Caco-2 (cell line): ENCODE measurements at regions not wholly inside any gene's neighbourhood (a gene's known extent, or its start where the extent isn't known, plus 50 kb on each side); places are given as distances from the start of the nearest gene placed in this dataset.

ENCODE experiments used
- BruUV-seq: library from RNA; stranded (reverse); fragments of 400-500 nt; replicated peaks from 2 replicates; lab custom pipeline; 2021; lab: Mats Ljungman, UMichigan
- CTCF ChIA-PET: fragments of 300-600 bp; sonication (Branson Sonifier 250); formaldehyde crosslinking; loops from one replicate; lab custom pipeline; 2022; ENCODE audit warnings: antibody characterized with exemption; lab: Charles Lee
- POLR2A ChIA-PET: fragments of 300-600 bp; sonication (Branson Sonifier 250); formaldehyde crosslinking; loops from one replicate; lab custom pipeline; 2022; ENCODE audit warnings: antibody characterized with exemption; lab: Charles Lee
- DNase-seq, 2 experiments: peaks; one replicate each; pipeline versions ENCODE4 v3.0.0 to v3.0.0-alpha.2; 2020 to 2022
- H3K27me3 ChIP-seq: replicated peaks from 2 replicates; pipeline ENCODE4 v1.6.0; 2011; ENCODE audit warnings: low read length; ENCODE audit not compliant: control insufficient read depth, insufficient read depth
- H3K36me3 ChIP-seq: 2 replicates; pipeline ENCODE4 v1.5.1; 2011; ENCODE audit warnings: low read length; ENCODE audit not compliant: control insufficient read depth, insufficient read depth
- H3K4me1 ChIP-seq: fragments of 250-450 bp; sonication (Bioruptor Pico); 2 replicates; pipeline ENCODE4 v1.5.1; 2020; ENCODE audit warnings: mild to moderate bottlenecking
- H3K4me3 ChIP-seq: 2 replicates; pipeline ENCODE4 v1.5.1; 2011; ENCODE audit warnings: low read depth, mild to moderate bottlenecking, control low read depth, low read length
- H3K9me3 ChIP-seq: fragments of 250-450 bp; sonication (Bioruptor Pico); 2 replicates; pipeline ENCODE4 v1.5.1; 2020; ENCODE audit warnings: mild to moderate bottlenecking, moderate library complexity
- H3K27ac Mint-ChIP-seq: one replicate; pipeline ENCODE4 v1.8.0; 2022; ENCODE audit warnings: mixed read lengths; ENCODE audit not compliant: unreplicated experiment
- H3K27me3 Mint-ChIP-seq: one replicate; pipeline ENCODE4 v1.8.0; 2022; ENCODE audit warnings: mixed read lengths; ENCODE audit not compliant: insufficient read depth, unreplicated experiment
- H3K36me3 Mint-ChIP-seq: one replicate; pipeline ENCODE4 v1.8.0; 2022; ENCODE audit warnings: mild to moderate bottlenecking, mixed read lengths; ENCODE audit not compliant: insufficient read depth, unreplicated experiment
- H3K4me1 Mint-ChIP-seq: one replicate; pipeline ENCODE4 v1.8.0; 2022; ENCODE audit warnings: low read depth, mixed read lengths; ENCODE audit not compliant: unreplicated experiment
- H3K4me3 Mint-ChIP-seq: one replicate; pipeline ENCODE4 v1.8.0; 2022; ENCODE audit warnings: mild to moderate bottlenecking, moderate library complexity, mixed read lengths; ENCODE audit not compliant: unreplicated experiment
- H3K9me3 Mint-ChIP-seq: one replicate; pipeline ENCODE4 v1.8.0; 2022; ENCODE audit warnings: mixed read lengths; ENCODE audit not compliant: unreplicated experiment
- intact Hi-C: fragments of 100-400 bp; cut with micrococcal nuclease; formaldehyde crosslinking; loops from one replicate; pipeline ENCODE4 v1.10.0; 2022; ENCODE audit not compliant: unreplicated experiment
- TF ChIP-seq, protein P1 (sequence below), 2 experiments: fragments of 200-600 bp in 1 of 2; IDR thresholded peaks; 1 replicate in 1 of 2; 2 replicates in 1 of 2; pipeline versions ENCODE4 v1.5.1 to v1.8.0; 2011 to 2022; ENCODE audit warnings: antibody characterized with exemption in 1 of 2, control low read depth in 1 of 2, inconsistent platforms in 1 of 2, low read depth in 1 of 2, low read length in 1 of 2, mild to moderate bottlenecking in 1 of 2, moderate library complexity in 1 of 2; ENCODE audit not compliant: insufficient read depth in 1 of 2, severe bottlenecking in 1 of 2, unreplicated experiment in 1 of 2

DNA sequence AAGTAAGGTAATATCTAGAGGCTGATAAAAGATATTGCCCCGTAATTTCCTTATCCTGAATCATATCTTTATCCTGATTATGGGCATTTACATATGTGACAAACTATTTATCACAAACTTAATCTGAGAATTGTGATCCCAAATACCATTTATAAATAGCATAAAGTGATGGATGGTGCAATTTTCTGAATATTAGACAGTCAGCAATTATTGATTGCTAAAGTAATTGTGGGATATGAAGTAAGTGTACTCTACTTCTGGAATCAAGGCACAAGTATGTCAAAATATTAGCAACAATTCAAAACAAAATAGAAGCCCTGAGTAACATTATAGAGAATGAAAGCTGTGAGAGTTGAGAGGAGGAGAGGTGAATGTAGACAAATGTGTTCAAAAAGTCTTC is 361.9 kb upstream of the CDH6 start:
- TF ChIP-seq, protein P1, sequence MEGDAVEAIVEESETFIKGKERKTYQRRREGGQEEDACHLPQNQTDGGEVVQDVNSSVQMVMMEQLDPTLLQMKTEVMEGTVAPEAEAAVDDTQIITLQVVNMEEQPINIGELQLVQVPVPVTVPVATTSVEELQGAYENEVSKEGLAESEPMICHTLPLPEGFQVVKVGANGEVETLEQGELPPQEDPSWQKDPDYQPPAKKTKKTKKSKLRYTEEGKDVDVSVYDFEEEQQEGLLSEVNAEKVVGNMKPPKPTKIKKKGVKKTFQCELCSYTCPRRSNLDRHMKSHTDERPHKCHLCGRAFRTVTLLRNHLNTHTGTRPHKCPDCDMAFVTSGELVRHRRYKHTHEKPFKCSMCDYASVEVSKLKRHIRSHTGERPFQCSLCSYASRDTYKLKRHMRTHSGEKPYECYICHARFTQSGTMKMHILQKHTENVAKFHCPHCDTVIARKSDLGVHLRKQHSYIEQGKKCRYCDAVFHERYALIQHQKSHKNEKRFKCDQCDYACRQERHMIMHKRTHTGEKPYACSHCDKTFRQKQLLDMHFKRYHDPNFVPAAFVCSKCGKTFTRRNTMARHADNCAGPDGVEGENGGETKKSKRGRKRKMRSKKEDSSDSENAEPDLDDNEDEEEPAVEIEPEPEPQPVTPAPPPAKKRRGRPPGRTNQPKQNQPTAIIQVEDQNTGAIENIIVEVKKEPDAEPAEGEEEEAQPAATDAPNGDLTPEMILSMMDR (IDR thresholded peaks at IDR 0.05; ENCODE audit: insufficient read depth in 1 of 2, low read depth in 1 of 2, low read length in 1 of 2, severe bottlenecking in 1 of 2, unreplicated experiment in 1 of 2), result no peak
- Histone ChIP-seq H3K9me3 (no peaks in the 10 kb centered on the region), H3K27me3 (no peaks in the 10 kb centered on the region), H3K4me3 (no peak overlapping the region), H3K4me1 (no peaks in the 10 kb centered on the region), H3K36me3 (no peaks in the 10 kb centered on the region)
- DNase-seq, result no peak
- intact Hi-C loops, result no loop called here
- Mint-ChIP-seq H3K9me3 (peaks cover 2% of the 10 kb centered on the region), H3K4me1 (no peaks in the 10 kb centered on the region), H3K27me3 (peaks cover 12% of the 10 kb centered on the region), H3K4me3 (no peak overlapping the region), H3K27ac (no peak overlapping the region), H3K36me3 (no peaks in the 10 kb centered on the region)
- BruUV-seq, result no TSS peak
- CTCF ChIA-PET, result no interaction called here
- POLR2A ChIA-PET, result no interaction called here

DNA sequence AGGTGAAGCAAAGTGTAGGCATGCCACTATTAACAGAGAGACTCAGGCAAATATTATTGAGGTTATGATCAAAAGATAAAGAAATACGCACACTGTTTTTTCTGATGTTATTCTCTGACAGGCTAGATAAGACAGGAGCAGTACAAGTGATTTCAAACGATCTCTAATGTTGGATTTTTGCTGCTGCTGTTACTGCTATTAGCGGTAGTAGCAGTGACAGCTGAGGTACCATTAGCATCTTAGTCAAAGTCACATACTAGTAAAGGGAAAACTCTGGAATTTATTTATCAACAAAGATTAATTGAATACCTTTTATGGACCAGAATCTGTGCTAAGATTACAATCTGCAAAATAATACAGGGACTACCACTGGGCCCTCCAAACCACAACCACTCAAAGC is 362.4 kb upstream of the CDH6 start:
- H3K36me3 Mint-ChIP-seq, result no peaks in the 10 kb centered on the region
- no peak overlapping the region for H3K4me3 ChIP-seq
- H3K9me3 Mint-ChIP-seq, result no peaks in the 10 kb centered on the region
- ChIA-PET CTCF (no interaction called here), POLR2A (no interaction called here)
- H3K27ac Mint-ChIP-seq, result no peak overlapping the region
- H3K27me3 Mint-ChIP-seq, result peaks cover 12% of the 10 kb centered on the region
- BruUV-seq, result no TSS peak
- H3K4me1 Mint-ChIP-seq, result no peaks in the 10 kb centered on the region
- H3K4me3 Mint-ChIP-seq, result no peak overlapping the region
- H3K9me3 ChIP-seq, result no peaks in the 10 kb centered on the region
- intact Hi-C loops, result no loop called here
- TF ChIP-seq, protein P1 (IDR thresholded peaks at IDR 0.05; ENCODE audit: insufficient read depth in 1 of 2, low read depth in 1 of 2, low read length in 1 of 2, severe bottlenecking in 1 of 2, unreplicated experiment in 1 of 2), result no peak
- H3K36me3 ChIP-seq, result no peaks in the 10 kb centered on the region
- H3K27me3 ChIP-seq, result no peaks in the 10 kb centered on the region
- H3K4me1 ChIP-seq, result no peaks in the 10 kb centered on the region
- DNase-seq, result no peak

DNA sequence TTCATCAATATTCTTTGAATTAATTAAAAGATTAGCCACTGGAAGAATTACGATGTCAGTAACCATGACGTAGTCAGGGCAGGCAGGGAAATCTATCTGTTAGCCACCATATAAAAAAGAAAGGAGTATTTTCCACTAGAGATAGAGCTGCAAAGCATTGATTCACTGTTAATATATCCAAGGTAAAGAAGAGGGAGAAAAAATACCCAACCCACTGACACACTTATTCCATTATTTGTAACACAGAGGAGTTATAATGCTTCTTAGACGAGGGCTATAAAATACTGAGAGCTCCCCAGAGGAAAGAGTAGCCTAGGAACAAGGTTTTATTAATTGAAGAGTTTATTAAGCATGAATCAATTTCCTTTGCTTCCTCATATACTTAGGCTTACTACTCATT is 382.2 kb upstream of the CDH6 start:
- no peak overlapping the region for H3K27ac Mint-ChIP-seq
- BruUV-seq, result no TSS peak
- CTCF ChIA-PET, result no interaction called here
- TF ChIP-seq, protein P1 (IDR thresholded peaks at IDR 0.05; ENCODE audit: insufficient read depth in 1 of 2, low read depth in 1 of 2, low read length in 1 of 2, severe bottlenecking in 1 of 2, unreplicated experiment in 1 of 2), result no peak
- H3K4me3 Mint-ChIP-seq, result no peak overlapping the region
- no peaks in the 10 kb centered on the region for H3K9me3 Mint-ChIP-seq
- peaks cover 8% of the 10 kb centered on the region for H3K27me3 Mint-ChIP-seq
- no peak for DNase-seq
- Histone ChIP-seq H3K36me3 (no peaks in the 10 kb centered on the region), H3K9me3 (0 out of 2 replicates have a peak, but pooled peaks cover 3% of the 10 kb centered on the region), H3K27me3 (no peaks in the 10 kb centered on the region), H3K4me3 (no peak overlapping the region), H3K4me1 (no peaks in the 10 kb centered on the region)
- intact Hi-C loops, result no loop called here
- POLR2A ChIA-PET, result no interaction called here
- no peaks in the 10 kb centered on the region for H3K36me3 Mint-ChIP-seq
- H3K4me1 Mint-ChIP-seq, result no peaks in the 10 kb centered on the region
